Keratinocyte (primary cell): ENCODE measurements at regions not wholly inside any gene's neighbourhood (a gene's known extent, or its start where the extent isn't known, plus 50 kb on each side); places are given as distances from the start of the nearest gene placed in this dataset.
"Not testable (repeated sequence)": the region's sequence is repeated elsewhere in the genome, so short reads cannot be mapped to it uniquely, and the experiment has no call there.

ENCODE experiments used
- DNase-seq: peaks from one replicate; pipeline ENCODE4 v3.0.0-alpha.2; 2011; ENCODE audit warnings: low read depth, missing footprints, low spot score
- FAIRE-seq: peaks from 2 replicates; lab custom pipeline; 2011; peaks lifted over from hg19 to GRCh38; lab: Jason Lieb, UNC
- H2AFZ ChIP-seq: 2 replicates; pipeline ENCODE4 v1.6.0; 2012; ENCODE audit warnings: low read length, control low read depth, inconsistent platforms; ENCODE audit not compliant: control insufficient read depth
- H3K27ac ChIP-seq: 2 replicates; pipeline ENCODE4 v1.5.1; 2011; ENCODE audit warnings: low read length; ENCODE audit not compliant: control insufficient read depth, insufficient read depth
- H3K27me3 ChIP-seq: 3 replicates; pipeline ENCODE4 v1.6.0; 2011; ENCODE audit warnings: low read length; ENCODE audit not compliant: control insufficient read depth, insufficient read depth; ENCODE audit errors: extremely low read depth
- H3K36me3 ChIP-seq, 2 experiments: 2 replicates in 1 of 2; 3 replicates in 1 of 2; pipeline ENCODE4 v1.5.1; 2011; ENCODE audit warnings: low read length in 2 of 2, mild to moderate bottlenecking in 1 of 2; ENCODE audit not compliant: control insufficient read depth in 2 of 2, insufficient read depth in 2 of 2; ENCODE audit errors: extremely low read depth in 1 of 2
- H3K4me1 ChIP-seq: 3 replicates; pipeline ENCODE4 v1.5.1; 2011; ENCODE audit warnings: low read length; ENCODE audit not compliant: control insufficient read depth, insufficient read depth; ENCODE audit errors: extremely low read depth
- H3K4me2 ChIP-seq: 3 replicates; pipeline ENCODE4 v1.6.0; 2011; ENCODE audit warnings: low read depth, low read length; ENCODE audit not compliant: control insufficient read depth, insufficient read depth; ENCODE audit errors: extremely low read depth
- H3K4me3 ChIP-seq, 3 experiments: fragments of 200-600 bp in 1 of 3; sonication (generic) in 1 of 3; 2 replicates in 2 of 3; 3 replicates in 1 of 3; pipeline ENCODE4 v1.5.1; 2011 to 2016; ENCODE audit warnings: low read length in 3 of 3, mild to moderate bottlenecking in 3 of 3, control low read depth in 2 of 3, inconsistent platforms in 1 of 3, low read depth in 1 of 3, mixed read lengths in 1 of 3, mixed run types in 1 of 3, moderate library complexity in 1 of 3; ENCODE audit not compliant: control insufficient read depth in 2 of 3, insufficient read depth in 2 of 3; ENCODE audit errors: extremely low read depth in 1 of 3
- H3K79me2 ChIP-seq: 2 replicates; pipeline ENCODE4 v1.6.0; 2012; ENCODE audit warnings: low read length; ENCODE audit not compliant: control insufficient read depth, insufficient read depth
- H3K9ac ChIP-seq: 3 replicates; pipeline ENCODE4 v1.6.0; 2011; ENCODE audit warnings: low read length; ENCODE audit not compliant: control insufficient read depth, insufficient read depth; ENCODE audit errors: extremely low read depth
- H3K9me1 ChIP-seq: 3 replicates; pipeline ENCODE4 v1.6.0; 2011; ENCODE audit warnings: low read length; ENCODE audit not compliant: control insufficient read depth, insufficient read depth; ENCODE audit errors: extremely low read depth
- H3K9me3 ChIP-seq: 2 replicates; pipeline ENCODE4 v1.5.1; 2012; ENCODE audit warnings: low read depth, low read length; ENCODE audit not compliant: control insufficient read depth
- H4K20me1 ChIP-seq: 3 replicates; pipeline ENCODE4 v1.6.0; 2011; ENCODE audit warnings: low read length; ENCODE audit not compliant: control insufficient read depth, insufficient read depth; ENCODE audit errors: extremely low read depth
- dilution Hi-C: fragments of 300-500 bp; cut with MboI; formaldehyde crosslinking; loops from one replicate; pipeline ENCODE4 v1.7.0; 2020; ENCODE audit warnings: low sequenced_read_pairs; ENCODE audit not compliant: extremely low pct_ligation_motif_present

DNA sequence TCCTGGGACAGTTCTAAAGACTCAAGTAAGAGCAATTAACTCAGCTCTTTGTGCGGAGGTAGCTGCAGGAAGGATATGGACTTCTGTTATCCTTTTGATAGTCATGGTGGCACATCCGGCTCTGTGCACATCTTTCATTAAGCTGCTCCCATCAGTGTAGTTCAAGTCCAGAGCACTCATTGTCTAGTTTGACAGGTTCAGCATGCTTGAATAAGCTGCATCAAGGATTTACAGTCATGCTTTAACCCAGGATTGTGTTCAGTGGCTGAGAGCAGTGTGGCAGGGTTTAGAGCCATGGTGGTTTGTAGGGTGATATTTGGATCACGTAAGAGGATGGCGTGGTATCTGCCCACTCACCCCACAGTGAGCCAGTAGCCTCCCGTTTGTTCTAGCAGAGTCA is 435.0 kb upstream of the NPAP1 start:
- H3K79me2 ChIP-seq, H3K9ac ChIP-seq, H2AFZ ChIP-seq, H3K36me3 ChIP-seq, dilution Hi-C loops, DNase-seq, H3K4me2 ChIP-seq, H3K27ac ChIP-seq, H3K9me3 ChIP-seq, H3K9me1 ChIP-seq, H4K20me1 ChIP-seq, H3K4me3 ChIP-seq, H3K4me1 ChIP-seq, H3K27me3 ChIP-seq, FAIRE-seq: not testable (repeated sequence)

- H3K9ac ChIP-seq, H3K4me2 ChIP-seq, H3K79me2 ChIP-seq, H3K4me1 ChIP-seq, H3K9me3 ChIP-seq, H3K27ac ChIP-seq, H3K4me3 ChIP-seq, FAIRE-seq, H2AFZ ChIP-seq, dilution Hi-C loops, DNase-seq, H3K36me3 ChIP-seq, H3K9me1 ChIP-seq, H3K27me3 ChIP-seq, H4K20me1 ChIP-seq: not testable (repeated sequence)
These were observed 416.5 kb upstream of the NPAP1 start for GRCh38 chr15:24259106-24259505.

DNA sequence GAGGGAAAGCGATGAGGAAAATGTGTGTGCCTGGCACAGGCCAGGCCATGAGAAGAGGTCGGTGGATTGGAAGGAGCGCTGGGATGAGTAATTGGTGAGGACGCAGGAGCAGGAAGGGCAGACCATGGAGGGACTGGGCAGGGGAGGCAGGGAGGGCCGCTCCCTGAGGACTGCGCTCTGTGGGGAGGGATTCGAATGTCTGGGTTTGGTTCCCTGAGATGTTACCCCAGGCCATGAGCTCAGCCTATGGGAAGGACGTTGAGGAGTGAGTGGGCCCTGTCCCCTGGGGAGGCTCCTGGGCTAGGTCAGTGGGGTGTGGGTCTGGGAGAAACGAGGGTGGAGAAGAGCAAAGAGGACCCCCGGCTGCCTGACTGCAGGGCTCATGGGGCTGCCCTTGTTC is 415.2 kb upstream of the NPAP1 start:
- H3K4me2 ChIP-seq, H3K4me3 ChIP-seq, H3K4me1 ChIP-seq, H2AFZ ChIP-seq, H3K9me1 ChIP-seq, H4K20me1 ChIP-seq, FAIRE-seq, H3K79me2 ChIP-seq, H3K27ac ChIP-seq, H3K9ac ChIP-seq, H3K36me3 ChIP-seq, H3K9me3 ChIP-seq, DNase-seq, dilution Hi-C loops, H3K27me3 ChIP-seq: not testable (repeated sequence)

GRCh38 chr15:24260854-24261253 is 414.7 kb upstream of the NPAP1 start:
- H3K9ac ChIP-seq, H3K36me3 ChIP-seq, DNase-seq, H2AFZ ChIP-seq, H3K79me2 ChIP-seq, H3K4me2 ChIP-seq, H3K4me1 ChIP-seq, H3K9me3 ChIP-seq, dilution Hi-C loops, H3K9me1 ChIP-seq, H4K20me1 ChIP-seq, H3K27ac ChIP-seq, H3K27me3 ChIP-seq, H3K4me3 ChIP-seq, FAIRE-seq: not testable (repeated sequence)

GRCh38 chr15:24268536-24269165 is 406.9 kb upstream of the NPAP1 start:
- H2AFZ ChIP-seq, H3K9me1 ChIP-seq, H3K4me3 ChIP-seq, H3K79me2 ChIP-seq, H3K4me1 ChIP-seq, DNase-seq, H3K4me2 ChIP-seq, FAIRE-seq, dilution Hi-C loops, H3K36me3 ChIP-seq, H3K27ac ChIP-seq, H3K9me3 ChIP-seq, H3K9ac ChIP-seq, H3K27me3 ChIP-seq, H4K20me1 ChIP-seq: not testable (repeated sequence)
